ENCODE measurements at regions not wholly inside any gene's neighbourhood (a gene's known extent, or its start where the extent isn't known, plus 50 kb on each side); places are given as distances from the start of the nearest gene placed in this dataset.

- DNase-seq: no peak
Observed at GRCh38 chrX:96311366-96311765, 373.3 kb upstream of the DIAPH2 start.

GRCh38 chrX:96314985-96315384 is 369.7 kb upstream of the DIAPH2 start:
- no peak for DNase-seq

GRCh38 chrX:96361844-96362243 is 322.8 kb upstream of the DIAPH2 start:
- DNase-seq: no peak

- peak; percentile 3 for DNase-seq
Observed at GRCh38 chrX:96372313-96373046, 312.2 kb upstream of the DIAPH2 start.

GRCh38 chrX:96373047-96373355 is 311.6 kb upstream of the DIAPH2 start:
- no peak for DNase-seq

- no peak for DNase-seq
Observed at GRCh38 chrX:96376266-96376665, 308.4 kb upstream of the DIAPH2 start.

GRCh38 chrX:96379951-96380350 is 304.7 kb upstream of the DIAPH2 start:
- DNase-seq: no peak

GRCh38 chrX:96382018-96382417 is 302.6 kb upstream of the DIAPH2 start:
- no peak for DNase-seq

- DNase-seq: no peak
Observed at GRCh38 chrX:96383428-96383827, 301.2 kb upstream of the DIAPH2 start.

GRCh38 chrX:96386325-96386724 is 298.3 kb upstream of the DIAPH2 start:
- DNase-seq: no peak

GRCh38 chrX:96386981-96387380 is 297.7 kb upstream of the DIAPH2 start:
- DNase-seq: no peak

- no peak for DNase-seq
Observed at GRCh38 chrX:96387801-96388200, 296.8 kb upstream of the DIAPH2 start.

- no peak for DNase-seq
Observed at GRCh38 chrX:96389281-96390047, 295.2 kb upstream of the DIAPH2 start.

- no peak for DNase-seq
Observed at GRCh38 chrX:96394598-96394997, 290.0 kb upstream of the DIAPH2 start.

GRCh38 chrX:96403446-96403845 is 281.2 kb upstream of the DIAPH2 start:
- DNase-seq: no peak

GRCh38 chrX:96405842-96406241 is 278.8 kb upstream of the DIAPH2 start:
- no peak for DNase-seq

- DNase-seq: no peak
Observed at GRCh38 chrX:96407072-96407471, 277.6 kb upstream of the DIAPH2 start.

- DNase-seq: peak; percentile 9
Observed at GRCh38 chrX:96407501-96407900, 277.1 kb upstream of the DIAPH2 start.

- DNase-seq: no peak
Observed at GRCh38 chrX:96407981-96408380, 276.7 kb upstream of the DIAPH2 start.

- no peak for DNase-seq
Observed at GRCh38 chrX:96410927-96411326, 273.7 kb upstream of the DIAPH2 start.

GRCh38 chrX:96417695-96418094 is 266.9 kb upstream of the DIAPH2 start:
- no peak for DNase-seq

- DNase-seq: no peak
Observed at GRCh38 chrX:96424007-96424406, 260.6 kb upstream of the DIAPH2 start.

- DNase-seq: no peak
Observed at GRCh38 chrX:96425200-96425599, 259.4 kb upstream of the DIAPH2 start.

- no peak for DNase-seq
Observed at GRCh38 chrX:96430756-96431455, 253.7 kb upstream of the DIAPH2 start.

Measured in amniotic stem cell (primary cell).